Panc1 (cell line): ENCODE measurements at regions not wholly inside any gene's neighbourhood (a gene's known extent, or its start where the extent isn't known, plus 50 kb on each side); places are given as distances from the start of the nearest gene placed in this dataset.

ENCODE experiments used
- ATAC-seq: fragments of 200-7000 bp; cut with Tn5 transposase; 2 replicates; pipeline ENCODE4 v1.9.1; 2020; ENCODE audit warnings: mild to moderate bottlenecking, moderate library complexity
- BruUV-seq: library from RNA; stranded (reverse); fragments of 400-500 nt; replicated peaks from 2 replicates; lab custom pipeline; 2021; lab: Mats Ljungman, UMichigan
- CTCF ChIA-PET: fragments of 300-600 bp; sonication (Branson Sonifier 250); formaldehyde crosslinking; loops from one replicate; lab custom pipeline; 2022; ENCODE audit warnings: antibody characterized with exemption; lab: Charles Lee
- POLR2A ChIA-PET: fragments of 300-600 bp; sonication (Branson Sonifier 250); formaldehyde crosslinking; loops from one replicate; lab custom pipeline; 2022; ENCODE audit warnings: antibody characterized with exemption; lab: Charles Lee
- DNase-seq: peaks from one replicate; pipeline ENCODE4 v3.0.0-alpha.2; 2010; ENCODE audit warnings: low read depth, low spot score
- H3K27ac ChIP-seq: 2 replicates; pipeline ENCODE4 v1.5.1; 2011; ENCODE audit warnings: mild to moderate bottlenecking, low read length, inconsistent platforms
- H3K27me3 ChIP-seq: fragments of 200-500 bp; sonication (Bioruptor generic); 2 replicates; pipeline ENCODE4 v1.6.0; 2014; ENCODE audit warnings: low read length, inconsistent platforms; ENCODE audit not compliant: control insufficient read depth, insufficient read depth
- H3K36me3 ChIP-seq: fragments of 200-500 bp; sonication (Bioruptor generic); 2 replicates; pipeline ENCODE4 v1.5.1; 2014; ENCODE audit warnings: inconsistent platforms, mild to moderate bottlenecking, low read length, moderate library complexity; ENCODE audit not compliant: control insufficient read depth, insufficient read depth
- H3K4me1 ChIP-seq: 2 replicates; pipeline ENCODE4 v1.5.1; 2011; ENCODE audit warnings: inconsistent platforms, mild to moderate bottlenecking, low read length, moderate library complexity; ENCODE audit not compliant: control insufficient read depth, insufficient read depth
- H3K4me3 ChIP-seq, 2 experiments: 2 replicates each; pipeline ENCODE4 v1.5.1; 2011 to 2012; ENCODE audit warnings: low read depth in 2 of 2, low read length in 2 of 2, mild to moderate bottlenecking in 2 of 2, inconsistent platforms in 1 of 2, moderate library complexity in 1 of 2
- H3K9me3 ChIP-seq: fragments of 200-500 bp; sonication (Bioruptor generic); 2 replicates; pipeline ENCODE4 v1.5.1; 2014; ENCODE audit warnings: low read depth, mild to moderate bottlenecking, inconsistent platforms, low read length, moderate library complexity; ENCODE audit not compliant: control insufficient read depth, insufficient read depth
- CTCF ChIP-seq: fragments of 450-650 bp; IDR thresholded peaks from 2 replicates; pipeline ENCODE4 v1.5.1; 2017; ENCODE audit warnings: mild to moderate bottlenecking
- POLR2AphosphoS5 ChIP-seq: IDR thresholded peaks from 2 replicates; pipeline ENCODE4 v1.6.1; 2012; ENCODE audit warnings: mild to moderate bottlenecking, low read depth, low read length, moderate library complexity
- REST ChIP-seq, 2 experiments: IDR thresholded peaks; 2 replicates each; pipeline ENCODE4 v1.6.1; 2011 to 2012; ENCODE audit warnings: low read depth in 2 of 2, control low read depth in 1 of 2, low read length in 1 of 2, mild to moderate bottlenecking in 1 of 2, moderate library complexity in 1 of 2; ENCODE audit not compliant: insufficient read depth in 1 of 2
- SIN3A ChIP-seq: IDR thresholded peaks from 2 replicates; pipeline ENCODE4 v1.6.1; 2012; ENCODE audit warnings: low read depth, mild to moderate bottlenecking, low read length, moderate library complexity, borderline replicate concordance; ENCODE audit not compliant: insufficient read depth
- TCF7L2 ChIP-seq: IDR thresholded peaks from 2 replicates; pipeline ENCODE4 v1.6.1; 2011; ENCODE audit warnings: mild to moderate bottlenecking, low read depth, low read length, inconsistent platforms
- in situ Hi-C: cut with HindIII; loops from 2 replicates; pipeline ENCODE4 v1.10.0; 2016; ENCODE audit warnings: low sequenced_read_pairs, low pct_unique_long_range_greater_than_20kb
- intact Hi-C: fragments of 100-400 bp; cut with micrococcal nuclease; formaldehyde crosslinking; loops from one replicate; pipeline ENCODE4 v1.10.0; 2022; ENCODE audit not compliant: unreplicated experiment

DNA sequence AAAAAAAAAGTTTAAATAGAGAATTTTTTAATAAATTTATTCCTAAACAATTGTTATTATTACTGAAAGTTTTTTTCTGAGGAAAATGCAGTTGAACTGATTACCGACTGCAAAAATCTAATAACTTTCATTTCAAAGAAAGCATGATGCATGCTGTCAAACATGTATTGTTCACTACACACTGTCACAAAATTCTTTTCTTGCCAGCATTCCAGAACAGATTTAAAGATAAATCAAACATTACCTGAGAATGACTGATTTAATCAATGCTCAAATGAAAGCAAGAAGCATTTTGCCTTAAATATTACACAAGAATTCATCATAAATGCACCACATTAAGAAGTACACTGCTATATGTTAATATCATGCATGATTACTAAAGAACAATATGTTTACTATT, 588.3 kb downstream of the SLC16A7 start:
- POLR2A ChIA-PET, result no interaction called here
- Histone ChIP-seq H3K27me3 (no peaks in the 10 kb centered on the region), H3K36me3 (no peaks in the 10 kb centered on the region), H3K27ac (no peak overlapping the region), H3K4me3 (no peak overlapping the region), H3K9me3 (no peaks in the 10 kb centered on the region), H3K4me1 (no peaks in the 10 kb centered on the region)
- intact Hi-C loops (no loop called here), in situ Hi-C loops (no loop called here)
- no TSS peak for BruUV-seq
- CTCF ChIA-PET, result no interaction called here
- ATAC-seq, result no peak
- no peak for DNase-seq
- TF ChIP-seq POLR2AphosphoS5 (no peak), REST (IDR thresholded peaks at IDR 0.05; ENCODE audit: insufficient read depth in 1 of 2, low read depth in 2 of 2, low read length in 1 of 2) (no peak), TCF7L2 (no peak), SIN3A (no peak)

- H3K36me3 ChIP-seq, result no peaks in the 10 kb centered on the region
- in situ Hi-C loops, result no loop called here
- ChIA-PET POLR2A (no interaction called here), CTCF (no interaction called here)
- DNase-seq (no peak), ATAC-seq (no peak)
- H3K4me1 ChIP-seq, result no peaks in the 10 kb centered on the region
- no peak overlapping the region for H3K27ac ChIP-seq
- H3K27me3 ChIP-seq, result no peaks in the 10 kb centered on the region
- intact Hi-C loops, result no loop called here
- BruUV-seq, result no TSS peak
- TF ChIP-seq POLR2AphosphoS5 (no peak), TCF7L2 (no peak), REST (IDR thresholded peaks at IDR 0.05; ENCODE audit: insufficient read depth in 1 of 2, low read depth in 2 of 2, low read length in 1 of 2) (no peak), CTCF (no peak), SIN3A (no peak)
- H3K9me3 ChIP-seq, result no peaks in the 10 kb centered on the region
- no peak overlapping the region for H3K4me3 ChIP-seq
These were observed 589.2 kb downstream of the SLC16A7 start for GRCh38 chr12:60185060-60185459.
